GM12878 (cell line): ENCODE measurements at regions not wholly inside any gene's neighbourhood (a gene's known extent, or its start where the extent isn't known, plus 50 kb on each side); places are given as distances from the start of the nearest gene placed in this dataset.

ENCODE experiments used
- ATAC-seq: fragments of 200-7000 bp; cut with Tn5 transposase; 3 replicates; pipeline ENCODE4 v1.9.1; 2020; ENCODE audit warnings: mild to moderate bottlenecking, moderate library complexity
- BruUV-seq: library from RNA; stranded (reverse); fragments of 400-500 nt; replicated peaks from 2 replicates; lab custom pipeline; 2021; lab: Mats Ljungman, UMichigan
- CTCF ChIA-PET: fragments of 300-600 bp; sonication (Branson Sonifier 250); formaldehyde crosslinking; extraction: SDS; loops from one replicate; lab custom pipeline; 2021; ENCODE audit warnings: inconsistent platforms; lab: Yijun Ruan, JAX
- POLR2A ChIA-PET: fragments of 350-600 bp; formaldehyde crosslinking; extraction: SDS; loops from one replicate; lab custom pipeline; 2021; ENCODE audit warnings: inconsistent platforms; lab: Charles Lee
- RAD21 ChIA-PET: fragments of 300-600 bp; sonication (Branson Sonifier 250); formaldehyde crosslinking; loops from one replicate; lab custom pipeline; 2023; ENCODE audit warnings: antibody characterized with exemption; ENCODE audit not compliant: unreplicated experiment; lab: Charles Lee
- SMC1A ChIA-PET: fragments of 300-600 bp; sonication (Branson Sonifier 250); formaldehyde crosslinking; loops from one replicate; lab custom pipeline; 2023; ENCODE audit not compliant: unreplicated experiment, uncharacterized antibody; lab: Charles Lee
- DNase-seq: peaks from one replicate; pipeline ENCODE4 v3.0.0-alpha.2; 2011; ENCODE audit warnings: low read depth, low spot score
- FAIRE-seq: peaks from 3 replicates; lab custom pipeline; 2011; peaks lifted over from hg19 to GRCh38; lab: Jason Lieb, UNC
- H2AFZ ChIP-seq: 2 replicates; pipeline ENCODE4 v1.6.0; 2011; ENCODE audit warnings: low read depth, low read length, control low read depth; ENCODE audit not compliant: control insufficient read depth
- H3K27ac ChIP-seq: 2 replicates; pipeline ENCODE4 v1.5.1; 2011; ENCODE audit warnings: control low read depth; ENCODE audit not compliant: control insufficient read depth, insufficient read depth
- H3K27me3 ChIP-seq, 2 experiments: replicated peaks in 1 of 2; 2 replicates each; pipeline versions ENCODE4 v1.6.0 to v1.6.1; 2011; ENCODE audit warnings: low read length in 1 of 2; ENCODE audit not compliant: control insufficient read depth in 2 of 2, insufficient read depth in 2 of 2
- H3K36me3 ChIP-seq, 2 experiments: 2 replicates each; pipeline ENCODE4 v1.5.1; 2011; ENCODE audit warnings: low read length in 1 of 2; ENCODE audit not compliant: control insufficient read depth in 2 of 2, insufficient read depth in 2 of 2
- H3K4me1 ChIP-seq: 2 replicates; pipeline ENCODE4 v1.6.1; 2011; ENCODE audit warnings: mild to moderate bottlenecking, low read length, moderate library complexity, mixed read lengths; ENCODE audit not compliant: control insufficient read depth, insufficient read depth
- H3K4me2 ChIP-seq: 2 replicates; pipeline ENCODE4 v1.6.0; 2011; ENCODE audit warnings: control low read depth; ENCODE audit not compliant: control insufficient read depth, insufficient read depth
- H3K4me3 ChIP-seq: fragments of 200-600 bp; sonication (generic); 2 replicates; pipeline ENCODE4 v1.5.1; 2016
- H3K79me2 ChIP-seq: 2 replicates; pipeline ENCODE4 v1.6.0; 2011; ENCODE audit warnings: low read length; ENCODE audit not compliant: control insufficient read depth, insufficient read depth
- H3K9ac ChIP-seq: 2 replicates; pipeline ENCODE4 v1.8.0; 2011; ENCODE audit warnings: low read length, control low read depth, mixed read lengths; ENCODE audit not compliant: control insufficient read depth, insufficient read depth
- H3K9me3 ChIP-seq: replicated peaks from 3 replicates; pipeline ENCODE4 v1.5.1; 2011; ENCODE audit warnings: mild to moderate bottlenecking, low read length; ENCODE audit not compliant: control insufficient read depth, insufficient read depth
- H4K20me1 ChIP-seq: 2 replicates; pipeline ENCODE4 v1.6.0; 2011; ENCODE audit not compliant: control insufficient read depth, insufficient read depth
- KLF5 ChIP-seq: fragments of 450-650 bp; IDR thresholded peaks from 2 replicates; pipeline ENCODE4 v1.6.1; 2014; ENCODE audit warnings: mild to moderate bottlenecking; ENCODE audit not compliant: partially characterized antibody
- MEF2B ChIP-seq: fragments of 450-650 bp; IDR thresholded peaks from 2 replicates; pipeline ENCODE4 v1.6.1; 2018; ENCODE audit warnings: mild to moderate bottlenecking, moderate library complexity; ENCODE audit not compliant: partially characterized antibody, poor library complexity, severe bottlenecking
- POLR2A ChIP-seq: IDR thresholded peaks from 2 replicates; pipeline ENCODE4 v1.6.1; 2011; ENCODE audit warnings: low read depth, mild to moderate bottlenecking, low read length
- SPI1 ChIP-seq: IDR thresholded peaks from 2 replicates; pipeline ENCODE4 v1.6.1; 2011; ENCODE audit warnings: low read depth, mild to moderate bottlenecking, low read length, moderate library complexity, borderline replicate concordance; ENCODE audit not compliant: insufficient read depth
- ZZZ3 ChIP-seq: IDR thresholded peaks from 2 replicates; pipeline ENCODE4 v1.6.1; 2011; ENCODE audit warnings: low read depth; ENCODE audit not compliant: control insufficient read depth, insufficient read length
- WGBS: methylation state at CpG from one replicate; pipeline ENCODE4 v1.1.6; 2016; ENCODE audit warnings: low lambda C conversion rate; ENCODE audit not compliant: insufficient replicate concordance, insufficient coverage; ENCODE audit errors: missing lambda C conversion rate; 5-methylcytosine and 5-hydroxymethylcytosine counted together
- in situ Hi-C: fragments of 300-500 bp; cut with MboI; formaldehyde crosslinking; loops from 9 replicates; pipeline ENCODE4 v1.14.3; 2018; ENCODE audit warnings: mixed read lengths
- intact Hi-C: fragments of 100-400 bp; cut with micrococcal nuclease; formaldehyde crosslinking; loops from one replicate; pipeline ENCODE4 v1.14.2; 2022; ENCODE audit not compliant: unreplicated experiment
- TF ChIP-seq, protein P1 (sequence below): fragments of 450-650 bp; IDR thresholded peaks from 2 replicates; pipeline ENCODE4 v1.6.1; 2017; ENCODE audit warnings: mild to moderate bottlenecking, low read depth, inconsistent platforms; ENCODE audit not compliant: poor library complexity, severe bottlenecking
- TF ChIP-seq, protein P2 (sequence below), 3 experiments: IDR thresholded peaks in 2 of 3; conservative IDR thresholded peaks in 1 of 3; 2 replicates each; pipeline ENCODE4 v1.5.1; 2011; ENCODE audit warnings: low read depth in 3 of 3, low read length in 3 of 3, mild to moderate bottlenecking in 3 of 3, control low read depth in 2 of 3, moderate library complexity in 2 of 3, inconsistent platforms in 1 of 3, mixed read lengths in 1 of 3; ENCODE audit not compliant: control insufficient read depth in 2 of 3, insufficient read depth in 1 of 3; ENCODE audit errors: extremely low read depth in 1 of 3

DNA sequence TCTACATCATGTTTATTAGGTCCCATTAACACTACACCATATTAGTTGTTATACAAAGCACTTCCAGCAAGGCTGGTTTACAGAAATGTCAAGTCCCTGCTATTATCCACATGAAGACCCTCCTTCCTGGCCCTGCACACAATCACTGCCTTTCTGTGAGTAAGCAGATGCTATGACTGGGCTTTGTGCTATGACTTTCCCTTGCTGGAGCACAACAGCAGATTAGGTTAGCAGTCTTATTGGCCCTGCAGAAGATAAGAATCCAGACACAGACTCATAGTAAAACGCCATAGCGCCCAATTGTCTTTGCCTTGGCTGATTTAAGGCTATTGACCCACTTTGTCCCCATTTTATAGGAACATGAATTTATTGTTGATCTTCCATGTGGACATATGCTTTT is 228.9 kb upstream of the ACTBL2 start (continued):
- TF ChIP-seq, protein P1, sequence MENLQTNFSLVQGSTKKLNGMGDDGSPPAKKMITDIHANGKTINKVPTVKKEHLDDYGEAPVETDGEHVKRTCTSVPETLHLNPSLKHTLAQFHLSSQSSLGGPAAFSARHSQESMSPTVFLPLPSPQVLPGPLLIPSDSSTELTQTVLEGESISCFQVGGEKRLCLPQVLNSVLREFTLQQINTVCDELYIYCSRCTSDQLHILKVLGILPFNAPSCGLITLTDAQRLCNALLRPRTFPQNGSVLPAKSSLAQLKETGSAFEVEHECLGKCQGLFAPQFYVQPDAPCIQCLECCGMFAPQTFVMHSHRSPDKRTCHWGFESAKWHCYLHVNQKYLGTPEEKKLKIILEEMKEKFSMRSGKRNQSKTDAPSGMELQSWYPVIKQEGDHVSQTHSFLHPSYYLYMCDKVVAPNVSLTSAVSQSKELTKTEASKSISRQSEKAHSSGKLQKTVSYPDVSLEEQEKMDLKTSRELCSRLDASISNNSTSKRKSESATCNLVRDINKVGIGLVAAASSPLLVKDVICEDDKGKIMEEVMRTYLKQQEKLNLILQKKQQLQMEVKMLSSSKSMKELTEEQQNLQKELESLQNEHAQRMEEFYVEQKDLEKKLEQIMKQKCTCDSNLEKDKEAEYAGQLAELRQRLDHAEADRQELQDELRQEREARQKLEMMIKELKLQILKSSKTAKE, result no peak
- TF ChIP-seq KLF5 (no peak), POLR2A (no peak), ZZZ3 (no peak)
- TF ChIP-seq, protein P2, sequence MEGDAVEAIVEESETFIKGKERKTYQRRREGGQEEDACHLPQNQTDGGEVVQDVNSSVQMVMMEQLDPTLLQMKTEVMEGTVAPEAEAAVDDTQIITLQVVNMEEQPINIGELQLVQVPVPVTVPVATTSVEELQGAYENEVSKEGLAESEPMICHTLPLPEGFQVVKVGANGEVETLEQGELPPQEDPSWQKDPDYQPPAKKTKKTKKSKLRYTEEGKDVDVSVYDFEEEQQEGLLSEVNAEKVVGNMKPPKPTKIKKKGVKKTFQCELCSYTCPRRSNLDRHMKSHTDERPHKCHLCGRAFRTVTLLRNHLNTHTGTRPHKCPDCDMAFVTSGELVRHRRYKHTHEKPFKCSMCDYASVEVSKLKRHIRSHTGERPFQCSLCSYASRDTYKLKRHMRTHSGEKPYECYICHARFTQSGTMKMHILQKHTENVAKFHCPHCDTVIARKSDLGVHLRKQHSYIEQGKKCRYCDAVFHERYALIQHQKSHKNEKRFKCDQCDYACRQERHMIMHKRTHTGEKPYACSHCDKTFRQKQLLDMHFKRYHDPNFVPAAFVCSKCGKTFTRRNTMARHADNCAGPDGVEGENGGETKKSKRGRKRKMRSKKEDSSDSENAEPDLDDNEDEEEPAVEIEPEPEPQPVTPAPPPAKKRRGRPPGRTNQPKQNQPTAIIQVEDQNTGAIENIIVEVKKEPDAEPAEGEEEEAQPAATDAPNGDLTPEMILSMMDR (IDR thresholded peaks at IDR 0.05 in 2 of 3, conservative IDR thresholded peaks at IDR 0.05 in 1 of 3; ENCODE audit: control insufficient read depth in 2 of 3, extremely low read depth in 1 of 3, insufficient read depth in 1 of 3, low read depth in 3 of 3, low read length in 3 of 3), result no peak

DNA sequence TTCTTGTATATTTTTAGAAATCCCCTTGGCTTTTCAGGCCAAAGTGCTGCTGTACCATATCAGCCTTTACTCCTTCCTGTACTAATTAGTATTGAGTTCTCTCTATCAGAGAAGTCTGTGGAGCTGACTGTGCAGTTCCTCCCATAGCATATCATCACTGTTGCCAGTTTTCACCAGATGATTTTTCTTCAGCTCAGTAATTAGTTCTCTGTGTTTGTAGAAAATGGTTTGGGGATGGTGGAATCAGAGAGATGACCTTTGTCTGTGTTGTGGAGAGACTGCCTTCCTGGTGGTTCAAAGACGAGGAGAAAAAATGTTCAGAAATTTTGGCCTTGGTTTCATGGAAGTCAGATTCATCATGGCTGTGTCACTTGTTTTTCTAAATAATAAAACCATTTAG is 227.5 kb upstream of the ACTBL2 start:
- ChIA-PET RAD21 (no interaction called here), CTCF (interaction anchor here (0.5 kb wide), 1 partner anchor 175 kb away, joined by 3 read pairs; no protein-coding TSS in a partner anchor), POLR2A (no interaction called here), SMC1A (interaction anchor here (1.0 kb wide), 1 partner anchor 38 kb away, joined by 3 read pairs; no protein-coding TSS in a partner anchor)
- no peaks in the 10 kb centered on the region for H4K20me1 ChIP-seq
- intact Hi-C loops (no loop called here), in situ Hi-C loops (no loop called here)
- BruUV-seq, result no TSS peak
- no peaks in the 10 kb centered on the region for H3K36me3 ChIP-seq
- H3K27me3 ChIP-seq, result no peaks in the 10 kb centered on the region
- WGBS, result 0% methylated on average over 1 of the region's 1 CpG
- TF ChIP-seq MEF2B (no peak), SPI1 (no peak)
- no peak for FAIRE-seq
- ATAC-seq, result no peak
- no peak overlapping the region for H2AFZ ChIP-seq
- H3K4me3 ChIP-seq, result no peak overlapping the region
- H3K79me2 ChIP-seq, result no peaks in the 10 kb centered on the region
- H3K9ac ChIP-seq, result no peak overlapping the region
- no peak for DNase-seq
- H3K4me1 ChIP-seq, result no peaks in the 10 kb centered on the region
- H3K4me2 ChIP-seq, result no peak overlapping the region
- H3K9me3 ChIP-seq, result no peaks in the 10 kb centered on the region
- H3K27ac ChIP-seq, result no peak overlapping the region
